ENCODE measurements at regions not wholly inside any gene's neighbourhood (a gene's known extent, or its start where the extent isn't known, plus 50 kb on each side); places are given as distances from the start of the nearest gene placed in this dataset.

DNA sequence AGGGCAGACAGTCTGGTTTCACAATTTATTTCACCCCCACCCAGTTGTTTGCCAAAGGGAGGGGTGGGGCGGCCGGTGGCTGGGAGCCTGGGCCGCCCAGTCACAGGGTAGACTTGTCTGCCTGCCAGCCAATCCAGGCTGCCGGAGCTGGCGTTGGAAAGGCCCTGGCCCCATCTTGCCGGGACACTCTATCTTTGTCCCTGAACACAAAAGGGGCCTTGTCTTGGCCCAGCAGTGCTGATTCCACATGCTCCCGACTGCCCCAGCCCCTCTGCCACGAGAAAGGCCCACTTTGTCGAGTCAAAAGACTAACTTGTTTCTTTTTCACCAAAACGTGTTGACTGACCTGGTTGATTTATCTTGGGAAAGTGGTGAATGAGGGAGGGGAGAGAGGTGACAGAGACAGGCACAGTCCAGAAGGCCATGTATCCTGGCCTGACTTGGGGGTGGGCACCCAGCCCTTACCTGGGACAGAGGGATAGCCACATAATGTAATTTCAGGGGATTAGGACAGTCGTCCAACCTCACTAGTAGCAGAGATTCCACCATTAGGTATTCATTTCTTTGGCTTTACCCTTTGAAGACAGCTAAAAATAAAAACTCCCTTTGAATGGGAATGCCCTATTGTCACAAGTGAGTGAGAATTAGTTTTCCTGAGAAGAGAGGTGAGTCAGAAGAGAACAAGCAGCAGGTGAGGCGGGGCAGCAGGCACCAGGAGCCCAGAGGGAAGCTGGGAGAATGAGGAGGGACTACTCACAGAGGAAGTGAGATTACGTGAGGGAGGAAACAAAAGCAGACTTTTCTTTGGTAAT, 67.0 kb upstream of the SIRPA start (continued):
- TF ChIP-seq, protein P1, sequence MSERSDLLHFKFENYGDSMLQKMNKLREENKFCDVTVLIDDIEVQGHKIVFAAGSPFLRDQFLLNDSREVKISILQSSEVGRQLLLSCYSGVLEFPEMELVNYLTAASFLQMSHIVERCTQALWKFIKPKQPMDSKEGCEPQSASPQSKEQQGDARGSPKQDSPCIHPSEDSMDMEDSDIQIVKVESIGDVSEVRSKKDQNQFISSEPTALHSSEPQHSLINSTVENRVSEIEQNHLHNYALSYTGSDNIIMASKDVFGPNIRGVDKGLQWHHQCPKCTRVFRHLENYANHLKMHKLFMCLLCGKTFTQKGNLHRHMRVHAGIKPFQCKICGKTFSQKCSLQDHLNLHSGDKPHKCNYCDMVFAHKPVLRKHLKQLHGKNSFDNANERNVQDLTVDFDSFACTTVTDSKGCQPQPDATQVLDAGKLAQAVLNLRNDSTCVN (CRISPR knock-in tag; IDR thresholded peaks at IDR 0.05; ENCODE audit: borderline replicate concordance): no peak; the same call in 1 of the 2 replicates
- TF ChIP-seq TGIF2 (CRISPR knock-in tag; IDR thresholded peaks at IDR 0.05) (0 out of 2 replicates have a peak, but pooled peaks have one; percentile 60), ZNF136 (CRISPR knock-in tag; IDR thresholded peaks at IDR 0.05; ENCODE audit: low read depth) (peak; percentile 81; the same call in 1 of the 2 replicates), HDAC6 (IDR thresholded peaks at IDR 0.05; ENCODE audit: low read depth, low read length) (no peak), ZNF747 (CRISPR knock-in tag; IDR thresholded peaks at IDR 0.05; ENCODE audit: borderline replicate concordance) (peak; percentile 46), ETV6 (CRISPR knock-in tag; conservative IDR thresholded peaks at IDR 0.05) (peak; percentile 17; the same call in 1 of the 2 replicates), AGO1 (IDR thresholded peaks at IDR 0.05; ENCODE audit: low read depth, low read length, poor library complexity, severe bottlenecking) (no peak), ZNF83 (CRISPR knock-in tag; IDR thresholded peaks at IDR 0.05; ENCODE audit: borderline replicate concordance) (0 out of 2 replicates have a peak, but pooled peaks have one; percentile 63), NR2F6 (IDR thresholded peaks at IDR 0.05) (no peak), NR2F6 (CRISPR knock-in tag; IDR thresholded peaks at IDR 0.05) (peak; percentile 69), ZNF652 (CRISPR knock-in tag; IDR thresholded peaks at IDR 0.05; ENCODE audit: borderline replicate concordance, low read depth) (no peak), U2AF1 (optimal IDR thresholded peaks at IDR 0.05; ENCODE audit: low read depth, low read length) (no peak)
- TF ChIP-seq, protein P2, sequence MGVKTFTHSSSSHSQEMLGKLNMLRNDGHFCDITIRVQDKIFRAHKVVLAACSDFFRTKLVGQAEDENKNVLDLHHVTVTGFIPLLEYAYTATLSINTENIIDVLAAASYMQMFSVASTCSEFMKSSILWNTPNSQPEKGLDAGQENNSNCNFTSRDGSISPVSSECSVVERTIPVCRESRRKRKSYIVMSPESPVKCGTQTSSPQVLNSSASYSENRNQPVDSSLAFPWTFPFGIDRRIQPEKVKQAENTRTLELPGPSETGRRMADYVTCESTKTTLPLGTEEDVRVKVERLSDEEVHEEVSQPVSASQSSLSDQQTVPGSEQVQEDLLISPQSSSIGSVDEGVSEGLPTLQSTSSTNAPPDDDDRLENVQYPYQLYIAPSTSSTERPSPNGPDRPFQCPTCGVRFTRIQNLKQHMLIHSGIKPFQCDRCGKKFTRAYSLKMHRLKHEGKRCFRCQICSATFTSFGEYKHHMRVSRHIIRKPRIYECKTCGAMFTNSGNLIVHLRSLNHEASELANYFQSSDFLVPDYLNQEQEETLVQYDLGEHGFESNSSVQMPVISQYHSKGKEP (CRISPR knock-in tag; IDR thresholded peaks at IDR 0.05): no peak; the same call in 1 of the 2 replicates
- TF ChIP-seq, protein P3, sequence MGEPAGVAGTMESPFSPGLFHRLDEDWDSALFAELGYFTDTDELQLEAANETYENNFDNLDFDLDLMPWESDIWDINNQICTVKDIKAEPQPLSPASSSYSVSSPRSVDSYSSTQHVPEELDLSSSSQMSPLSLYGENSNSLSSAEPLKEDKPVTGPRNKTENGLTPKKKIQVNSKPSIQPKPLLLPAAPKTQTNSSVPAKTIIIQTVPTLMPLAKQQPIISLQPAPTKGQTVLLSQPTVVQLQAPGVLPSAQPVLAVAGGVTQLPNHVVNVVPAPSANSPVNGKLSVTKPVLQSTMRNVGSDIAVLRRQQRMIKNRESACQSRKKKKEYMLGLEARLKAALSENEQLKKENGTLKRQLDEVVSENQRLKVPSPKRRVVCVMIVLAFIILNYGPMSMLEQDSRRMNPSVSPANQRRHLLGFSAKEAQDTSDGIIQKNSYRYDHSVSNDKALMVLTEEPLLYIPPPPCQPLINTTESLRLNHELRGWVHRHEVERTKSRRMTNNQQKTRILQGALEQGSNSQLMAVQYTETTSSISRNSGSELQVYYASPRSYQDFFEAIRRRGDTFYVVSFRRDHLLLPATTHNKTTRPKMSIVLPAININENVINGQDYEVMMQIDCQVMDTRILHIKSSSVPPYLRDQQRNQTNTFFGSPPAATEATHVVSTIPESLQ (CRISPR knock-in tag; conservative IDR thresholded peaks at IDR 0.05): no peak
- TF ChIP-seq, protein P4, sequence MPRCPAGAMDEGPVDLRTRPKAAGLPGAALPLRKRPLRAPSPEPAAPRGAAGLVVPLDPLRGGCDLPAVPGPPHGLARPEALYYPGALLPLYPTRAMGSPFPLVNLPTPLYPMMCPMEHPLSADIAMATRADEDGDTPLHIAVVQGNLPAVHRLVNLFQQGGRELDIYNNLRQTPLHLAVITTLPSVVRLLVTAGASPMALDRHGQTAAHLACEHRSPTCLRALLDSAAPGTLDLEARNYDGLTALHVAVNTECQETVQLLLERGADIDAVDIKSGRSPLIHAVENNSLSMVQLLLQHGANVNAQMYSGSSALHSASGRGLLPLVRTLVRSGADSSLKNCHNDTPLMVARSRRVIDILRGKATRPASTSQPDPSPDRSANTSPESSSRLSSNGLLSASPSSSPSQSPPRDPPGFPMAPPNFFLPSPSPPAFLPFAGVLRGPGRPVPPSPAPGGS (CRISPR knock-in tag; IDR thresholded peaks at IDR 0.05): peak; percentile 56; the same call in 1 of the 2 replicates

Data from HepG2 (cell line).